ENCODE measurements at regions not wholly inside any gene's neighbourhood (a gene's known extent, or its start where the extent isn't known, plus 50 kb on each side); places are given as distances from the start of the nearest gene placed in this dataset.

- ATAC-seq, result no peak
- TF ChIP-seq TCF7L2 (IDR thresholded peaks at IDR 0.05; ENCODE audit: low read depth, low read length) (no peak), POLR2AphosphoS5 (IDR thresholded peaks at IDR 0.05; ENCODE audit: low read depth, low read length) (no peak), REST (IDR thresholded peaks at IDR 0.05; ENCODE audit: insufficient read depth in 1 of 2, low read depth in 2 of 2, low read length in 1 of 2) (no peak), CTCF (IDR thresholded peaks at IDR 0.05) (no peak), SIN3A (IDR thresholded peaks at IDR 0.05; ENCODE audit: borderline replicate concordance, insufficient read depth, low read depth, low read length) (no peak)
- no peak for DNase-seq (ENCODE audit: low read depth, low spot score)
- H3K36me3 ChIP-seq (ENCODE audit: control insufficient read depth, insufficient read depth, low read length), result no peaks in the 10 kb centered on the region
- ChIA-PET POLR2A (no interaction called here), CTCF (no interaction called here)
- intact Hi-C loops (cut with micrococcal nuclease; ENCODE audit: unreplicated experiment), result no loop called here
- in situ Hi-C loops (cut with HindIII; ENCODE audit: low pct_unique_long_range_greater_than_20kb, low sequenced_read_pairs), result no loop called here
- no peaks in the 10 kb centered on the region for H3K4me1 ChIP-seq (ENCODE audit: control insufficient read depth, insufficient read depth, low read length)
- H3K27me3 ChIP-seq (ENCODE audit: control insufficient read depth, insufficient read depth, low read length), result no peaks in the 10 kb centered on the region
- BruUV-seq (replicated peaks), result no TSS peak
- H3K4me3 ChIP-seq (ENCODE audit: low read depth in 2 of 2, low read length in 2 of 2), result no peak overlapping the region
- no peaks in the 10 kb centered on the region for H3K9me3 ChIP-seq (ENCODE audit: control insufficient read depth, insufficient read depth, low read depth, low read length)
- no peak overlapping the region for H3K27ac ChIP-seq (ENCODE audit: low read length)
Observed at GRCh38 chr10:28778524-28778923, 101.2 kb downstream of the BAMBI start.

- DNase-seq (ENCODE audit: low read depth, low spot score) (no peak), ATAC-seq (no peak)
- Histone ChIP-seq H3K4me3 (ENCODE audit: low read depth in 2 of 2, low read length in 2 of 2) (no peak overlapping the region), H3K27me3 (ENCODE audit: control insufficient read depth, insufficient read depth, low read length) (no peaks in the 10 kb centered on the region), H3K36me3 (ENCODE audit: control insufficient read depth, insufficient read depth, low read length) (no peaks in the 10 kb centered on the region), H3K9me3 (ENCODE audit: control insufficient read depth, insufficient read depth, low read depth, low read length) (no peaks in the 10 kb centered on the region), H3K27ac (ENCODE audit: low read length) (no peak overlapping the region), H3K4me1 (ENCODE audit: control insufficient read depth, insufficient read depth, low read length) (no peaks in the 10 kb centered on the region)
- ChIA-PET CTCF (no interaction called here), POLR2A (no interaction called here)
- in situ Hi-C loops (cut with HindIII; ENCODE audit: low pct_unique_long_range_greater_than_20kb, low sequenced_read_pairs), result no loop called here
- BruUV-seq (replicated peaks), result no TSS peak
- TF ChIP-seq CTCF (IDR thresholded peaks at IDR 0.05), result no peak
- no peak for TF ChIP-seq SIN3A (IDR thresholded peaks at IDR 0.05; ENCODE audit: borderline replicate concordance, insufficient read depth, low read depth, low read length)
- TF ChIP-seq TCF7L2 (IDR thresholded peaks at IDR 0.05; ENCODE audit: low read depth, low read length), result no peak
- no peak for TF ChIP-seq REST (IDR thresholded peaks at IDR 0.05; ENCODE audit: insufficient read depth in 1 of 2, low read depth in 2 of 2, low read length in 1 of 2)
- TF ChIP-seq POLR2AphosphoS5 (IDR thresholded peaks at IDR 0.05; ENCODE audit: low read depth, low read length), result no peak
- intact Hi-C loops (cut with micrococcal nuclease; ENCODE audit: unreplicated experiment), result no loop called here
Observed at GRCh38 chr10:28781296-28781695, 104.0 kb downstream of the BAMBI start.

Measured in Panc1 (cell line).